ENCODE measurements at regions not wholly inside any gene's neighbourhood (a gene's known extent, or its start where the extent isn't known, plus 50 kb on each side); places are given as distances from the start of the nearest gene placed in this dataset.

- H3K27ac Mint-ChIP-seq (ENCODE audit: unreplicated experiment) = no peak overlapping the region
- H3K4me1 Mint-ChIP-seq (ENCODE audit: low read depth, unreplicated experiment) = peaks cover 21% of the 10 kb centered on the region
- CTCF ChIA-PET = no interaction called here
- intact Hi-C loops (cut with micrococcal nuclease; ENCODE audit: unreplicated experiment) = no loop called here
- no peaks in the 10 kb centered on the region for H3K9me3 Mint-ChIP-seq (ENCODE audit: low read depth, unreplicated experiment)
- H3K36me3 Mint-ChIP-seq (ENCODE audit: insufficient read depth, unreplicated experiment) = peaks cover 5% of the 10 kb centered on the region
- H3K27me3 Mint-ChIP-seq (ENCODE audit: unreplicated experiment) = no peaks in the 10 kb centered on the region
- no TSS peak for BruUV-seq (replicated peaks)
- no peak for DNase-seq
- no peak for TF ChIP-seq CTCF (IDR thresholded peaks at IDR 0.05; ENCODE audit: unreplicated experiment)
- no peak overlapping the region for H3K4me3 Mint-ChIP-seq (ENCODE audit: low read depth, unreplicated experiment)
These were observed 53.8 kb upstream of the JMY start for GRCh38 chr5:79182141-79182540.

DNA sequence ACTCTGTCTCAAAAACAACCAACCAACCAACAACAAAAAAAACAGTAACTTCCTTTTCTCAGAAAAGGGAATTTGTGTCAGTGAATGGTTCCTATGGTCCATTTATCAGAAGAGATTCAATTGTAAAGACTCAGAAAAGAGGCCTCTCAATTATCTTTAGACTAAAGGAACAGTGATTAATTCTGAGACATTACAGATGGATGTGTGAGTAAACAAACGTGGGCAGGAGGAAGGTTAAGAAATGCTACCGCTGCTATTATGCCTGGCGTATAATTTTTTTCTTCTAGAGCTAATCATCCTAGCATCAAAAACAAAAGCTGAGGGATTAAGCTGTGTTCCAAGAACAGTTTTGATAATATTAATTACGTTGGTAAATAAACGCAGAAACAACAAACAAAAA lies 52.9 kb upstream of the JMY start:
- Mint-ChIP-seq H3K4me3 (ENCODE audit: low read depth, unreplicated experiment) (no peak overlapping the region), H3K27ac (ENCODE audit: unreplicated experiment) (no peak overlapping the region), H3K4me1 (ENCODE audit: low read depth, unreplicated experiment) (peaks cover 21% of the 10 kb centered on the region), H3K36me3 (ENCODE audit: insufficient read depth, unreplicated experiment) (peaks cover 5% of the 10 kb centered on the region), H3K9me3 (ENCODE audit: low read depth, unreplicated experiment) (no peaks in the 10 kb centered on the region), H3K27me3 (ENCODE audit: unreplicated experiment) (no peaks in the 10 kb centered on the region)
- TF ChIP-seq CTCF (IDR thresholded peaks at IDR 0.05; ENCODE audit: unreplicated experiment) = no peak
- CTCF ChIA-PET = interaction anchor here (0.6 kb wide), 1 partner anchor 443 kb away, joined by 5 read pairs; no protein-coding TSS in a partner anchor
- no peak for DNase-seq
- intact Hi-C loops (cut with micrococcal nuclease; ENCODE audit: unreplicated experiment) = no loop called here
- BruUV-seq (replicated peaks) = no TSS peak

- no peaks in the 10 kb centered on the region for H3K27me3 Mint-ChIP-seq (ENCODE audit: unreplicated experiment)
- H3K9me3 Mint-ChIP-seq (ENCODE audit: low read depth, unreplicated experiment) = no peaks in the 10 kb centered on the region
- intact Hi-C loops (cut with micrococcal nuclease; ENCODE audit: unreplicated experiment) = no loop called here
- TF ChIP-seq CTCF (IDR thresholded peaks at IDR 0.05; ENCODE audit: unreplicated experiment) = no peak
- no TSS peak for BruUV-seq (replicated peaks)
- peak overlapping the region; percentile 47 for H3K27ac Mint-ChIP-seq (ENCODE audit: unreplicated experiment)
- H3K36me3 Mint-ChIP-seq (ENCODE audit: insufficient read depth, unreplicated experiment) = peaks cover 5% of the 10 kb centered on the region
- H3K4me3 Mint-ChIP-seq (ENCODE audit: low read depth, unreplicated experiment) = no peak overlapping the region
- CTCF ChIA-PET = no interaction called here
- H3K4me1 Mint-ChIP-seq (ENCODE audit: low read depth, unreplicated experiment) = peaks cover 21% of the 10 kb centered on the region
- no peak for DNase-seq
These were observed 52.3 kb upstream of the JMY start for GRCh38 chr5:79183617-79184016.

DNA sequence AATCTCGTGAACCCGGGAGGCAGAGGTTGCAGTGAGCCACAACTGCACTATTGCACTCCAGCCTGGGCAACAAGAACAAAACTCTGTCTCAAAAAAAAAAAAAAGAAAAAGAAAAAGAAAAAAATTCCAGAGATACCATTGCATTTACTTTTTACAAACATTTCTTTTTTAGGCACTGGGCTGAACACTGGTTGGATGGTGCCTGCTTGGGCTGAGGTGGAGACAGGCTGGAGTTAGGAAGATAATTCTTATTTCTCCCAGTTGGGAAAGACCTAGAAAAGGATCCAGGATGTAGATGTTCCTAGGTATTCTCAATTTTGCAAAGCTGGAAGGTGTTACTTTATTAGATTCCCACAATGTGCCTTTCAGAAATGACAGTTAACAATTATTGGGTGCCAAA lies 49.9 kb upstream of the JMY start:
- H3K4me3 Mint-ChIP-seq (ENCODE audit: low read depth, unreplicated experiment) = no peak overlapping the region
- H3K4me1 Mint-ChIP-seq (ENCODE audit: low read depth, unreplicated experiment) = peaks cover 33% of the 10 kb centered on the region
- intact Hi-C loops (cut with micrococcal nuclease; ENCODE audit: unreplicated experiment) = no loop called here
- TF ChIP-seq CTCF (IDR thresholded peaks at IDR 0.05; ENCODE audit: unreplicated experiment) = no peak
- peaks cover 5% of the 10 kb centered on the region for H3K36me3 Mint-ChIP-seq (ENCODE audit: insufficient read depth, unreplicated experiment)
- H3K9me3 Mint-ChIP-seq (ENCODE audit: low read depth, unreplicated experiment) = no peaks in the 10 kb centered on the region
- BruUV-seq (replicated peaks) = no TSS peak
- H3K27ac Mint-ChIP-seq (ENCODE audit: unreplicated experiment) = no peak overlapping the region
- DNase-seq = no peak
- CTCF ChIA-PET = interaction anchor here (0.7 kb wide), 1 partner anchor 43 kb away, joined by 3 read pairs; no protein-coding TSS in a partner anchor
- H3K27me3 Mint-ChIP-seq (ENCODE audit: unreplicated experiment) = no peaks in the 10 kb centered on the region
